ENCODE measurements at regions not wholly inside any gene's neighbourhood (a gene's known extent, or its start where the extent isn't known, plus 50 kb on each side); places are given as distances from the start of the nearest gene placed in this dataset.

GRCh38 chr1:201764166-201764565, 64.8 kb upstream of the IPO9 start:
- Histone ChIP-seq H3K36me3 (ENCODE audit: control insufficient read depth in 4 of 4, insufficient read depth in 3 of 4, low read depth in 1 of 4, low read length in 3 of 4) (no peaks in the 10 kb centered on the region), H3K4me1 (ENCODE audit: control insufficient read depth in 4 of 4, insufficient read depth in 4 of 4, low read length in 3 of 4) (peaks cover 0 to 1% (median 0%) of the 10 kb centered on the region in 4 donors), H3K27ac (ENCODE audit: low read depth in 1 of 2, low read length in 2 of 2) (no peak overlapping the region), H3K9me3 (ENCODE audit: control insufficient read depth in 4 of 4, low read length in 3 of 4) (no peaks in the 10 kb centered on the region), H3K9ac (ENCODE audit: low read depth in 1 of 2, low read length in 2 of 2) (no peak overlapping the region), H3K27me3 (ENCODE audit: control insufficient read depth in 4 of 4, insufficient read depth in 4 of 4, low read length in 3 of 4) (no peaks in the 10 kb centered on the region), H3K4me3 (ENCODE audit: low read depth in 1 of 3, low read length in 3 of 3) (no peak overlapping the region)
- no peak for DNase-seq (ENCODE audit: low spot score)
- WGBS: 93% methylated on average over 4 of the region's 4 CpGs
- TF ChIP-seq RXRA (IDR thresholded peaks at IDR 0.05): no peak
- no peak for TF ChIP-seq JUND (IDR thresholded peaks at IDR 0.05)
- no peak for TF ChIP-seq HNF4A (conservative IDR thresholded peaks at IDR 0.05)
- TF ChIP-seq TAF1 (conservative IDR thresholded peaks at IDR 0.05): no peak
- no peak for TF ChIP-seq EGR1 (IDR thresholded peaks at IDR 0.05; ENCODE audit: low read depth in 2 of 2)
- no peak for TF ChIP-seq HNF4G (IDR thresholded peaks at IDR 0.05)
- no peak for TF ChIP-seq REST (IDR thresholded peaks at IDR 0.05)

GRCh38 chr1:201764579-201764978, 64.4 kb upstream of the IPO9 start:
- no peak overlapping the region for H3K4me3 ChIP-seq (ENCODE audit: low read depth in 1 of 3, low read length in 3 of 3)
- H3K27ac ChIP-seq (ENCODE audit: low read depth in 1 of 2, low read length in 2 of 2): no peak overlapping the region
- no peak for DNase-seq (ENCODE audit: low spot score)
- H3K36me3 ChIP-seq (ENCODE audit: control insufficient read depth in 4 of 4, insufficient read depth in 3 of 4, low read depth in 1 of 4, low read length in 3 of 4): no peaks in the 10 kb centered on the region
- H3K9me3 ChIP-seq (ENCODE audit: control insufficient read depth in 4 of 4, low read length in 3 of 4): no peaks in the 10 kb centered on the region
- WGBS: 96% methylated on average over 2 of the region's 2 CpGs
- peaks cover 0 to 1% (median 0%) of the 10 kb centered on the region in 4 donors for H3K4me1 ChIP-seq (ENCODE audit: control insufficient read depth in 4 of 4, insufficient read depth in 4 of 4, low read length in 3 of 4)
- H3K9ac ChIP-seq (ENCODE audit: low read depth in 1 of 2, low read length in 2 of 2): no peak overlapping the region
- no peaks in the 10 kb centered on the region for H3K27me3 ChIP-seq (ENCODE audit: control insufficient read depth in 4 of 4, insufficient read depth in 4 of 4, low read length in 3 of 4)
- no peak for TF ChIP-seq HNF4G (IDR thresholded peaks at IDR 0.05)
- TF ChIP-seq EGR1 (IDR thresholded peaks at IDR 0.05; ENCODE audit: low read depth in 2 of 2): no peak
- TF ChIP-seq ATF3 (IDR thresholded peaks at IDR 0.05): no peak
- no peak for TF ChIP-seq RAD21 (IDR thresholded peaks at IDR 0.05)
- TF ChIP-seq REST (IDR thresholded peaks at IDR 0.05): no peak
- TF ChIP-seq YY1 (IDR thresholded peaks at IDR 0.05): no peak
- TF ChIP-seq CTCF (IDR thresholded peaks at IDR 0.05; ENCODE audit: low read depth, low read length, missing input control): no peak
- no peak for TF ChIP-seq HNF4A (conservative IDR thresholded peaks at IDR 0.05)
- no peak for TF ChIP-seq GABPA (IDR thresholded peaks at IDR 0.05 in 1 of 2, conservative IDR thresholded peaks at IDR 0.05 in 1 of 2)
- TF ChIP-seq NR2F2 (IDR thresholded peaks at IDR 0.05): no peak
- no peak for TF ChIP-seq MAX (IDR thresholded peaks at IDR 0.05)
- no peak for TF ChIP-seq SP1 (IDR thresholded peaks at IDR 0.05)
- no peak for TF ChIP-seq FOXA1 (IDR thresholded peaks at IDR 0.05)
- TF ChIP-seq ZBTB33 (IDR thresholded peaks at IDR 0.05): no peak
- TF ChIP-seq FOXA2 (IDR thresholded peaks at IDR 0.05): no peak
- TF ChIP-seq TAF1 (conservative IDR thresholded peaks at IDR 0.05): no peak
- no peak for TF ChIP-seq JUND (IDR thresholded peaks at IDR 0.05)
- TF ChIP-seq RXRA (IDR thresholded peaks at IDR 0.05): no peak

Measured in liver (tissue), 8 donors.